Activated T-cell treated with anti-CD3 and anti-CD28 coated beads, Interleukin-2, amount 50 U/mL, for 1 hour (primary cell): ENCODE measurements at regions not wholly inside any gene's neighbourhood (a gene's known extent, or its start where the extent isn't known, plus 50 kb on each side); places are given as distances from the start of the nearest gene placed in this dataset.
"Not testable (repeated sequence)": the region's sequence is repeated elsewhere in the genome, so short reads cannot be mapped to it uniquely, and the experiment has no call there.

Experiments used
- DNase-seq: peaks from one replicate; pipeline ENCODE4 v3.0.0-alpha.2; 2020

GRCh38 chr7:113371416-113372043, 253.2 kb upstream of the SMIM30 start:
- DNase-seq: no peak

- DNase-seq: no peak
These were observed 252.6 kb upstream of the SMIM30 start for GRCh38 chr7:113370910-113371309.

GRCh38 chr7:113368256-113368655, 249.9 kb upstream of the SMIM30 start:
- no peak for DNase-seq

- no peak for DNase-seq
These were observed 248.8 kb upstream of the SMIM30 start for GRCh38 chr7:113367041-113367586.

GRCh38 chr7:113366122-113366521, 247.8 kb upstream of the SMIM30 start:
- DNase-seq: no peak

GRCh38 chr7:113349339-113349738, 231.0 kb upstream of the SMIM30 start:
- no peak for DNase-seq

GRCh38 chr7:113339661-113340060, 221.3 kb upstream of the SMIM30 start:
- DNase-seq: no peak

- no peak for DNase-seq
These were observed 219.8 kb upstream of the SMIM30 start for GRCh38 chr7:113338071-113338696.

GRCh38 chr7:113336838-113337237, 218.5 kb upstream of the SMIM30 start:
- DNase-seq: not testable (repeated sequence)

- no peak for DNase-seq
These were observed 213.0 kb upstream of the SMIM30 start for GRCh38 chr7:113331155-113331898.

GRCh38 chr7:113321201-113321600, 202.8 kb upstream of the SMIM30 start:
- no peak for DNase-seq

- no peak for DNase-seq
These were observed 202.1 kb upstream of the SMIM30 start for GRCh38 chr7:113320419-113320818.

- DNase-seq: no peak
These were observed 196.2 kb upstream of the SMIM30 start for GRCh38 chr7:113314594-113314993.

- DNase-seq: no peak
These were observed 190.0 kb upstream of the SMIM30 start for GRCh38 chr7:113308399-113308798.

- no peak for DNase-seq
These were observed 188.8 kb upstream of the SMIM30 start for GRCh38 chr7:113307147-113307546.

GRCh38 chr7:113306302-113306701, 187.9 kb upstream of the SMIM30 start:
- DNase-seq: no peak

GRCh38 chr7:113304104-113304503, 185.8 kb upstream of the SMIM30 start:
- DNase-seq: no peak

GRCh38 chr7:113303388-113303787, 185.0 kb upstream of the SMIM30 start:
- not testable (repeated sequence) for DNase-seq

- no peak for DNase-seq
These were observed 183.6 kb upstream of the SMIM30 start for GRCh38 chr7:113301983-113302382.

- DNase-seq: no peak
These were observed 182.8 kb upstream of the SMIM30 start for GRCh38 chr7:113301141-113301540.

- DNase-seq: no peak
These were observed 181.4 kb upstream of the SMIM30 start for GRCh38 chr7:113299748-113300147.

GRCh38 chr7:113298501-113298900, 180.1 kb upstream of the SMIM30 start:
- DNase-seq: no peak

- no peak for DNase-seq
These were observed 176.4 kb upstream of the SMIM30 start for GRCh38 chr7:113294750-113295149.

GRCh38 chr7:113292105-113292504, 173.8 kb upstream of the SMIM30 start:
- DNase-seq: no peak
